VCaP (cell line): ENCODE measurements at regions not wholly inside any gene's neighbourhood (a gene's known extent, or its start where the extent isn't known, plus 50 kb on each side); places are given as distances from the start of the nearest gene placed in this dataset.
"Not testable (repeated sequence)": the region's sequence is repeated elsewhere in the genome, so short reads cannot be mapped to it uniquely, and the experiment has no call there.

Experiments
- H3K27ac ChIP-seq: fragments of 450-650 bp; 2 replicates; pipeline ENCODE4 v1.5.1; 2017
- TF ChIP-seq, protein P1 (sequence below): fragments of 450-650 bp; conservative IDR thresholded peaks from 2 replicates; pipeline ENCODE4 v1.5.1; 2017; ENCODE audit warnings: mild to moderate bottlenecking, moderate library complexity

DNA sequence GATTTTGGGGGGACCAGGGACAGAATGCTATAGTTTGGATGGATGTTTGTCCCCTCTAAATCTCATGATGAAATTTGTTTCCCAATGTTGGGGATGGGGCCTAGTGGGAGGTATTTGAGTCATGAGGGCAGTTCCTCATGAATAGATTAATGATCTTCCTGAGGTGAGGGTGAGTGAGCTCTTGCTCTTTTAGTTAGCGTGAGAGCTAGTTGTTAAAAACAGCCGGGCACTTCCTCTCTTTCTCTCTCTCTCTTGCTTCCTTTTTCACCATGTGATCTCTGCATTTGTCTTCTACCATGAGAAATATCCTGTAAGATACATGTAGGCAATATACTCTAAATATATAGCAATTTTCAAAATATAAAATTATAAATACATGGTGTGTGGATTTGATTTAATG lies 290.8 kb upstream of the PCDH9 start:
- no peak overlapping the region for H3K27ac ChIP-seq
- TF ChIP-seq, protein P1, sequence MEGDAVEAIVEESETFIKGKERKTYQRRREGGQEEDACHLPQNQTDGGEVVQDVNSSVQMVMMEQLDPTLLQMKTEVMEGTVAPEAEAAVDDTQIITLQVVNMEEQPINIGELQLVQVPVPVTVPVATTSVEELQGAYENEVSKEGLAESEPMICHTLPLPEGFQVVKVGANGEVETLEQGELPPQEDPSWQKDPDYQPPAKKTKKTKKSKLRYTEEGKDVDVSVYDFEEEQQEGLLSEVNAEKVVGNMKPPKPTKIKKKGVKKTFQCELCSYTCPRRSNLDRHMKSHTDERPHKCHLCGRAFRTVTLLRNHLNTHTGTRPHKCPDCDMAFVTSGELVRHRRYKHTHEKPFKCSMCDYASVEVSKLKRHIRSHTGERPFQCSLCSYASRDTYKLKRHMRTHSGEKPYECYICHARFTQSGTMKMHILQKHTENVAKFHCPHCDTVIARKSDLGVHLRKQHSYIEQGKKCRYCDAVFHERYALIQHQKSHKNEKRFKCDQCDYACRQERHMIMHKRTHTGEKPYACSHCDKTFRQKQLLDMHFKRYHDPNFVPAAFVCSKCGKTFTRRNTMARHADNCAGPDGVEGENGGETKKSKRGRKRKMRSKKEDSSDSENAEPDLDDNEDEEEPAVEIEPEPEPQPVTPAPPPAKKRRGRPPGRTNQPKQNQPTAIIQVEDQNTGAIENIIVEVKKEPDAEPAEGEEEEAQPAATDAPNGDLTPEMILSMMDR, result no peak

DNA sequence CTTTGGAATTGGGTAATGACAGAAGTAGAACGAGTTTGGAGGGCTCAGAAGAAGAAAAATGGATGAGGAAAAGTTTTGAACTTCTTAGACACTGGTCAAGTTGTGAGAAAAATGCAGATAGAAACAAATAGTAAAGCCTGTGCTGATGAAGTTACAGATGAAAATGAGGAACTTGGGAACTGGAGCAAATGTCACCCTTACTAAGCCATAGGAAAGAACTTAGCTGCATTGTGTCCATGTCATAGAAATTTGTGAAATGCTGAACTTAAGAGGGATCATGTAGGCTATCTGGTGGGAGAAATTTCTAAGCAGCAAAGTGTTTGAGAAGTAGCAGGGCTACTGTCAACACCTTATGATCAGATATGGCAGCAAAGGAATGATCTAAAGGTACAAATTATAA lies 289.2 kb upstream of the PCDH9 start:
- TF ChIP-seq, protein P1, result no peak

DNA sequence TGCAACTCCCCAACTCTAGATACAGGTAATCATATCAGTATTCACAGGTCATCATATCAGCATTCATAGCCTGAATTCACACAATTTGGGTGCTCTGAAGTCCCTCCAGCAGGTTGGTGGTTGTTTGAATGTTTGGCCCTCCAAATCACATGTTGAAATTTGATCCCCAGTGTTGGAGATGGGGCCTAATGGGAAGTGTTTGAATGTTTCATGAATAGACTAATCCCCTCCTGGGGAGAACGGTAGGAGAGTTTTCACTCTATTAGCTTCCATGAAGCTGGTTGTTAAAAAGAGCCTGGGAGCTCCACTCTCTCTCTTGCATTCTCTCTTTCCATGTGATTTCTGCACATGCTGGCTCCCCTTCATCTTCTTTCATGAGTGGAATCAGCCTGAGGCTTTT lies 288.6 kb upstream of the PCDH9 start:
- TF ChIP-seq, protein P1, result no peak
- no peak overlapping the region for H3K27ac ChIP-seq

More for the DNA sequence above, 289.2 kb upstream of the PCDH9 start:
- H3K27ac ChIP-seq, result no peak overlapping the region

DNA sequence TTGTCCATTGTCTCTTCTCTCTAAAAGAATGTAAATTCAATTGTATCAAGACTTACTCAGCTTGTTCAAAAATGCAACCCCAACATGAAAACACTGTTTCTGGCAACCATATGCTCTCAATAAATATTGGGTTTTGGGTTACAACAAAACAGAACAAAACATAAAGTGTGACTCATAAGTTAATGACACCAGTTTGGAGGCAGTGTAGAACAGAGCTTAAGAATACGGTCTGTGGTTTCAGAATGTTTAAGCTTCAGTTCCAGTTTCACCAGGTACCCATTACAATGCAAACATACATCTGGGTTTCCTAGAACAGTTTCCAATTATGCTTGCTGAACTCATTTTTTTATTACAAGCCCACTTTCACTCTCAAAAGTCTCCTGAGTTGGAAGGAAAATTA lies 285.8 kb upstream of the PCDH9 start:
- no peak overlapping the region for H3K27ac ChIP-seq
- TF ChIP-seq, protein P1, result no peak

DNA sequence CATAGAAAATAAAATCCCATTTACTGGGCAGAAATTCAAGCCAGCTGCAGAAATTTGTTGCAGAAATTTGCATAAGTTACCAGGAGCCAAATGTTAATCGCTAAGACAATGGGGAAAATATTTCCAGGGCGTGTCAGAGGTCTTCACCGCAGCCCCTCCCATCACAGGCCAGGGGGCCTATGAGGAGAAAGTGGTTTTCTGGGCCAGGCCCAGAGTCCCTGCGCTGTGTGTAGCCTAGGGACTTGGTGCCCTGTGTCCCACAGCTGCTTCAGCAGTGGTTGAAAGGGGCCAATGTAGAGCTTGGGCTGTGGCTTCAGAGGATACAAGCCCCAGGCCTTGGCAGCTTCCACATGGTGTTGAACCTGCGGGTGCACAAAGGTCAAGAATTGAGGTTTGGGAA lies 278.9 kb upstream of the PCDH9 start:
- TF ChIP-seq, protein P1, result no peak
- H3K27ac ChIP-seq, result no peak overlapping the region

DNA sequence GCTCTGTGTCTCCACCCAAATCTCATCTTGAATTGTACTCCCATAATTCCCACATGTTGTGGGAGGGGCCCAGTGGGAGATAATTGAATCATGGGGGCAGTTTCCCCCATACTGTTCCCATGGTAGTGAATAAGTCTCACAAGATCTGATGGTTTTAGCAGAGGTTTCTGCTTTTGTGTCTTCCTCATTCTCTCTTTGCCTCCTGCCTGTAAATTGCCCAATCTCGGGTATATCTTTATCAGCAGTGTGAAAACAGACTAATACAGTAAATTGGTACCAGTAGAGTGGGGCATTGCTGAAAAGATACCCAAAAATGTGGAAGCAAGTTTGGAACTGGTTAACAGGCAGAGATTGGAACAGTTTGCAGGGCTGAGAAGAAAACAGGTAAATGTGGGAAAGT lies 278.1 kb upstream of the PCDH9 start:
- H3K27ac ChIP-seq, result not testable (repeated sequence)

DNA sequence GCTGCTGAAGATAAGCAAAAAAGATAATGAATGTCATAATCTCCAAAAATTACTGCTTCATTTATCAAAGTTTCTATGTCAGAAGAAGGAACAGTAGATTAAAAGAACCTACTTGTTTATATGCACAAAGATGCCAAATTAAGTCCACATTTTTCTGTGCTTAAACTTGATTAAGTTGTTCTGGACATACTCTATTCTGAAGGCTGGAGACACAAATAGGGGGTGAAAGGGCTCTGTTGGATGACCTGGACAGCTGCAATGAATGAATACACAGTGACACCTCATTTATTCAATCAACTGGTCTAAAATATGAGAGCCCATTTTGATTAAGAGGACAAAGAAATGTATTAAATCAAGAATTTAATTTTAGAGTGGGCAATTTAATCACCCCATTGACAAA lies 276.3 kb upstream of the PCDH9 start:
- no peak overlapping the region for H3K27ac ChIP-seq
- TF ChIP-seq, protein P1, result no peak

DNA sequence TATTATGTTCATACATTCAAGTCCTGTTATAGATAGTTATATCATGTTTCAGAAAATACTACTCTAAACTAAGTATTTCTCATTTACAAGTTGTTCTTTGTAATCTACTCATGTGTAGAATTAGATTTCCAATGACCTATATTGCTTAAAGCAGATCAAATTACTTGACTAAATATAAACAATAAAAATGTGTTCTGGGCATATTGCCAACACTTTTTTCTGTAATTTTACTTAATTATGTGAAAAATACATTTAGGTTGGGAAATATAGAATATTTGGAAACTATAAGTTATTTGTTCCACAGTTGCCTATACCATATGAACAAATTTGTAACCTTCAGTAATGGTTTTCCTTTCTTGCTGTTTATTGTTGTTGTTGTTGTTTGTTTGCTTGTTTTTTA lies 275.2 kb upstream of the PCDH9 start:
- no peak overlapping the region for H3K27ac ChIP-seq
- TF ChIP-seq, protein P1, result no peak
